K562 (cell line): ENCODE measurements at regions not wholly inside any gene's neighbourhood (a gene's known extent, or its start where the extent isn't known, plus 50 kb on each side); places are given as distances from the start of the nearest gene placed in this dataset.

Source experiments
- ATAC-seq: fragments of 200-7000 bp; cut with Tn5 transposase; 3 replicates; pipeline ENCODE4 v1.9.1; 2020; ENCODE audit warnings: moderate library complexity
- BruUV-seq: library from RNA; stranded (reverse); fragments of 400-500 nt; replicated peaks from 2 replicates; lab custom pipeline; 2021; lab: Mats Ljungman, UMichigan
- CTCF ChIA-PET: fragments of 300-600 bp; formaldehyde crosslinking; extraction: SDS; loops from one replicate; lab custom pipeline; 2021; ENCODE audit warnings: low intra/inter-chr PET ratio; lab: Yijun Ruan, JAX
- POLR2A ChIA-PET: fragments of 300-600, 350-650 bp; sonication (Branson Sonifier 250); formaldehyde crosslinking; extraction: SDS; loops from one replicate; lab custom pipeline; 2021; ENCODE audit warnings: antibody characterized with exemption, inconsistent platforms; lab: Yijun Ruan, JAX
- DNase-seq, 4 experiments: peaks; one replicate each; pipeline versions ENCODE4 v3.0.0 to v3.0.0-alpha.2; 2011 to 2018; ENCODE audit warnings: low spot score in 3 of 4, mixed read lengths in 3 of 4; ENCODE audit errors: extremely low read depth in 1 of 4
- FAIRE-seq: peaks from 2 replicates; lab custom pipeline; 2011; peaks lifted over from hg19 to GRCh38; lab: Jason Lieb, UNC
- H2AFZ ChIP-seq: 2 replicates; pipeline ENCODE4 v1.6.0; 2011; ENCODE audit warnings: low read depth, low read length, control low read depth, inconsistent platforms
- H3K27ac ChIP-seq: fragments of 200-600 bp; 3 replicates; pipeline ENCODE4 v1.8.0; 2011; ENCODE audit warnings: low read depth, mild to moderate bottlenecking, control low read depth, inconsistent platforms, low read length, moderate library complexity, mixed read lengths; ENCODE audit errors: extremely low read depth
- H3K27me3 ChIP-seq, 2 experiments: fragments of 300-600 bp in 1 of 2; 2 replicates in 1 of 2; 3 replicates in 1 of 2; pipeline versions ENCODE4 v1.6.0 to v1.8.0; 2011; ENCODE audit warnings: inconsistent platforms in 2 of 2, low read length in 2 of 2, mild to moderate bottlenecking in 1 of 2, mixed read lengths in 1 of 2, moderate library complexity in 1 of 2; ENCODE audit not compliant: control insufficient read depth in 2 of 2, insufficient read depth in 2 of 2
- H3K36me3 ChIP-seq: fragments of 300-600 bp; 3 replicates; pipeline ENCODE4 v1.8.0; 2011; ENCODE audit warnings: mild to moderate bottlenecking, low read length, inconsistent platforms; ENCODE audit not compliant: control insufficient read depth, insufficient read depth
- H3K4me1 ChIP-seq, 2 experiments: fragments of 200-600 bp in 1 of 2; replicated peaks in 1 of 2; 2 replicates in 1 of 2; 3 replicates in 1 of 2; pipeline versions ENCODE4 v1.5.1 to v1.8.0; 2011; ENCODE audit warnings: inconsistent platforms in 2 of 2, low read length in 2 of 2, mild to moderate bottlenecking in 1 of 2, mixed read lengths in 1 of 2, moderate library complexity in 1 of 2; ENCODE audit not compliant: control insufficient read depth in 2 of 2, insufficient read depth in 2 of 2
- H3K4me2 ChIP-seq: 2 replicates; pipeline ENCODE4 v1.6.1; 2011; ENCODE audit warnings: low read length, control low read depth, inconsistent platforms, mixed read lengths; ENCODE audit not compliant: insufficient read depth
- H3K4me3 ChIP-seq: fragments of 200-600 bp; sonication (generic), shearing (Covaris generic); 2 replicates; pipeline ENCODE4 v1.5.1; 2016; ENCODE audit warnings: control low read depth, inconsistent platforms
- H3K79me2 ChIP-seq: fragments of 200-600 bp; 3 replicates; pipeline ENCODE4 v1.8.0; 2011; ENCODE audit warnings: low read length, inconsistent platforms; ENCODE audit not compliant: control insufficient read depth, insufficient read depth
- H3K9ac ChIP-seq, 2 experiments: 2 replicates each; pipeline versions ENCODE4 v1.6.0 to v1.6.1; 2011; ENCODE audit warnings: low read depth in 2 of 2, low read length in 2 of 2, control low read depth in 1 of 2, inconsistent platforms in 1 of 2, mild to moderate bottlenecking in 1 of 2, mixed read lengths in 1 of 2; ENCODE audit not compliant: insufficient read depth in 1 of 2
- H3K9me1 ChIP-seq: one replicate; pipeline ENCODE4 v1.6.0; 2011; ENCODE audit warnings: inconsistent platforms, mild to moderate bottlenecking, low read length, moderate library complexity; ENCODE audit not compliant: control insufficient read depth, insufficient read depth
- H3K9me3 ChIP-seq: replicated peaks from 2 replicates; pipeline ENCODE4 v1.5.1; 2011; ENCODE audit warnings: low read depth, low read length, inconsistent platforms; ENCODE audit not compliant: control insufficient read depth, insufficient read depth
- H4K20me1 ChIP-seq: replicated peaks from 2 replicates; pipeline ENCODE4 v1.6.1; 2011; ENCODE audit warnings: low read length, inconsistent platforms, mixed read lengths; ENCODE audit not compliant: control insufficient read depth, insufficient read depth
- GABPB2 ChIP-seq: fragments of 250-450 bp; sonication (Bioruptor Pico); conservative IDR thresholded peaks from 2 replicates; pipeline ENCODE4 v1.5.1; 2021; ENCODE audit warnings: mild to moderate bottlenecking
- ZFX ChIP-seq: sonication (generic); formaldehyde crosslinking; IDR thresholded peaks from 2 replicates; pipeline ENCODE4 v1.8.0; 2022; ENCODE audit warnings: mild to moderate bottlenecking, missing genetic modification reagents, moderate library complexity
- WGBS: fragments of 100-300 bp; shearing (Covaris generic); methylation state at CpG from one replicate; pipeline ENCODE4 v1.1.6; 2016; ENCODE audit warnings: low coverage, mixed read lengths; ENCODE audit not compliant: insufficient coverage; ENCODE audit errors: missing lambda C conversion rate; 5-methylcytosine and 5-hydroxymethylcytosine counted together
- in situ Hi-C: fragments of 300-500 bp; cut with MboI; formaldehyde crosslinking; loops from 4 replicates; pipeline ENCODE4 v1.15.0; 2018; ENCODE audit warnings: inconsistent platforms, mixed read lengths
- intact Hi-C: fragments of 100-400 bp; cut with micrococcal nuclease; formaldehyde crosslinking; loops from 2 replicates; pipeline ENCODE4 v1.14.2; 2022
- TF ChIP-seq, protein P1 (sequence below): fragments of 450-650 bp; IDR thresholded peaks from 2 replicates; pipeline ENCODE4 v1.6.1; 2016; ENCODE audit warnings: low read depth

- WGBS = 4% methylated on average over 3 of the region's 3 CpGs
- POLR2A ChIA-PET = no interaction called here
Measured at GRCh38 chr4:133014473-133015135, 134.5 kb upstream of the PCDH10 start.

More at GRCh38 chr4:133014473-133015135, 134.5 kb upstream of the PCDH10 start:
- no peak for FAIRE-seq
- Histone ChIP-seq H3K9me1 (no peaks in the 10 kb centered on the region), H3K4me2 (no peak overlapping the region), H4K20me1 (no peaks in the 10 kb centered on the region), H2AFZ (no peak overlapping the region), H3K4me1 (no peaks in the 10 kb centered on the region), H3K4me3 (no peak overlapping the region), H3K27me3 (no peaks in the 10 kb centered on the region), H3K9ac (no peak overlapping the region), H3K9me3 (no peaks in the 10 kb centered on the region; the same call in 1 of the 2 replicates), H3K79me2 (no peaks in the 10 kb centered on the region), H3K27ac (no peak overlapping the region), H3K36me3 (no peaks in the 10 kb centered on the region)
- TF ChIP-seq ZFX (CRISPR knock-in tag) (no peak), GABPB2 (no peak)
- TF ChIP-seq, protein P1, sequence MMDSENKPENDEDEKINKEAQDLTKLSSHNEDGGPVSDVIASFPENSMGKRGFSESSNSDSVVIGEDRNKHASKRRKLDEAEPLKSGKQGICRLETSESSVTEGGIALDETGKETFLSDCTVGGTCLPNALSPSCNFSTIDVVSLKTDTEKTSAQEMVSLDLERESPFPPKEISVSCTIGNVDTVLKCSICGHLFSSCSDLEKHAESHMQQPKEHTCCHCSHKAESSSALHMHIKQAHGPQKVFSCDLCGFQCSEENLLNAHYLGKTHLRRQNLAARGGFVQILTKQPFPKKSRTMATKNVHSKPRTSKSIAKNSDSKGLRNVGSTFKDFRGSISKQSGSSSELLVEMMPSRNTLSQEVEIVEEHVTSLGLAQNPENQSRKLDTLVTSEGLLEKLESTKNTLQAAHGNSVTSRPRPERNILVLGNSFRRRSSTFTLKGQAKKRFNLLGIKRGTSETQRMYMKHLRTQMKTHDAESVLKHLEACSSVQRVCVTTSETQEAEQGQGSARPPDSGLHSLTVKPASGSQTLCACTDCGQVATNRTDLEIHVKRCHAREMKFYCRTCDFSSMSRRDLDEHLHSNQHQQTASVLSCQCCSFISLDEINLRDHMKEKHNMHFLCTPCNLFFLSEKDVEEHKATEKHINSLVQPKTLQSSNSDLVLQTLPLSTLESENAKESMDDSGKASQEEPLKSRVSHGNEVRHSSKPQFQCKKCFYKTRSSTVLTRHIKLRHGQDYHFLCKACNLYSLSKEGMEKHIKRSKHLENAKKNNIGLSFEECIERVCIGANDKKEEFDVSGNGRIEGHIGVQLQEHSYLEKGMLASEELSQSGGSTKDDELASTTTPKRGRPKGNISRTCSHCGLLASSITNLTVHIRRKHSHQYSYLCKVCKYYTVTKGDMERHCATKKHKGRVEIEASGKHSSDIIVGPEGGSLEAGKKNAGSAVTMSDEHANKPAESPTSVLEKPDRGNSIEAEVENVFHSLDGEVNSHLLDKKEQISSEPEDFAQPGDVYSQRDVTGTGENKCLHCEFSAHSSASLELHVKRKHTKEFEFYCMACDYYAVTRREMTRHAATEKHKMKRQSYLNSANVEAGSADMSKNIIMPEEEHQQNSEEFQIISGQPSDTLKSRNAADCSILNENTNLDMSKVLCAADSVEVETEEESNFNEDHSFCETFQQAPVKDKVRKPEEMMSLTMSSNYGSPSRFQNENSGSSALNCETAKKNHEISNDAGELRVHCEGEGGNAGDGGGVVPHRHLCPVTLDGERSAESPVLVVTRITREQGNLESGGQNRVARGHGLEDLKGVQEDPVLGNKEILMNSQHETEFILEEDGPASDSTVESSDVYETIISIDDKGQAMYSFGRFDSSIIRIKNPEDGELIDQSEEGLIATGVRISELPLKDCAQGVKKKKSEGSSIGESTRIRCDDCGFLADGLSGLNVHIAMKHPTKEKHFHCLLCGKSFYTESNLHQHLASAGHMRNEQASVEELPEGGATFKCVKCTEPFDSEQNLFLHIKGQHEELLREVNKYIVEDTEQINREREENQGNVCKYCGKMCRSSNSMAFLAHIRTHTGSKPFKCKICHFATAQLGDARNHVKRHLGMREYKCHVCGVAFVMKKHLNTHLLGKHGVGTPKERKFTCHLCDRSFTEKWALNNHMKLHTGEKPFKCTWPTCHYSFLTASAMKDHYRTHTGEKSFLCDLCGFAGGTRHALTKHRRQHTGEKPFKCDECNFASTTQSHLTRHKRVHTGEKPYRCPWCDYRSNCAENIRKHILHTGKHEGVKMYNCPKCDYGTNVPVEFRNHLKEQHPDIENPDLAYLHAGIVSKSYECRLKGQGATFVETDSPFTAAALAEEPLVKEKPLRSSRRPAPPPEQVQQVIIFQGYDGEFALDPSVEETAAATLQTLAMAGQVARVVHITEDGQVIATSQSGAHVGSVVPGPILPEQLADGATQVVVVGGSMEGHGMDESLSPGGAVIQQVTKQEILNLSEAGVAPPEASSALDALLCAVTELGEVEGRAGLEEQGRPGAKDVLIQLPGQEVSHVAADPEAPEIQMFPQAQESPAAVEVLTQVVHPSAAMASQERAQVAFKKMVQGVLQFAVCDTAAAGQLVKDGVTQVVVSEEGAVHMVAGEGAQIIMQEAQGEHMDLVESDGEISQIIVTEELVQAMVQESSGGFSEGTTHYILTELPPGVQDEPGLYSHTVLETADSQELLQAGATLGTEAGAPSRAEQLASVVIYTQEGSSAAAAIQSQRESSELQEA = no peak
- ATAC-seq = no peak
- CTCF ChIA-PET = no interaction called here
- DNase-seq = no peak
- intact Hi-C loops = no loop called here
- in situ Hi-C loops = no loop called here
- no TSS peak for BruUV-seq
